Ishikawa (cell line): ENCODE measurements at regions not wholly inside any gene's neighbourhood (a gene's known extent, or its start where the extent isn't known, plus 50 kb on each side); places are given as distances from the start of the nearest gene placed in this dataset.

Source experiments
- CEBPB ChIP-seq: IDR thresholded peaks from 2 replicates; pipeline ENCODE4 v1.6.1; 2012
- CREB1 ChIP-seq: IDR thresholded peaks from 2 replicates; pipeline ENCODE4 v1.6.1; 2012; ENCODE audit warnings: low read depth
- EP300 ChIP-seq: IDR thresholded peaks from 2 replicates; pipeline ENCODE4 v1.6.1; 2012; ENCODE audit warnings: borderline replicate concordance
- RAD21 ChIP-seq: IDR thresholded peaks from 2 replicates; pipeline ENCODE4 v1.6.1; 2012; ENCODE audit warnings: low read depth
- TAF1 ChIP-seq: IDR thresholded peaks from 2 replicates; pipeline ENCODE4 v1.6.1; 2012; ENCODE audit warnings: low read depth, mild to moderate bottlenecking

DNA sequence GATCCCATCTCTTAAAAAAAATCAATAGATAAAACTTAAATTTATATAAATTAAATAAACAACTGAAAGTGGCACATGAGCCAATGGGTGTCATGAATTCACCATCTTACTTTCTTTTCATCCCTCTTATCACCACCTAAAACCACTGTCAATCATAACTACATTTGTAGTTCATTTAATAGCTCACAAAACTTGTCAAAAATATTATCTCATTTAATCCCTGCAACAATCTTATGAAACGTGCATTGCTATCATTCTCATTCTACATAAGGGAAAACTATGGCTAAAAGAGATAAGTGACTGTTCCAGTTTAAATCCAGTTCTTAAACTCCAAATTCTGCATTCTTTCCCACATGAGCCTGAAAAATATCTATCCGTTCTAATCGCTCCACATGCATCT lies 80.6 kb upstream of the BEND6 start:
- TF ChIP-seq TAF1 (no peak), CREB1 (no peak), EP300 (no peak), CEBPB (no peak), RAD21 (no peak)
